SK-N-SH treated with all-trans-retinoic acid at 6 μM for 48 hours (cell line): ENCODE measurements at regions not wholly inside any gene's neighbourhood (a gene's known extent, or its start where the extent isn't known, plus 50 kb on each side); places are given as distances from the start of the nearest gene placed in this dataset.

Experiments used
- BACH2 ChIP-seq: fragments of 250-450 bp; sonication (Bioruptor Pico); IDR thresholded peaks from 2 replicates; pipeline ENCODE4 v1.9.0; 2021; ENCODE audit warnings: mild to moderate bottlenecking, borderline replicate concordance
- CREB5 ChIP-seq: fragments of 250-450 bp; sonication (Bioruptor Pico); IDR thresholded peaks from 2 replicates; pipeline ENCODE4 v1.5.1; 2020; ENCODE audit warnings: low read depth, mild to moderate bottlenecking, moderate library complexity

GRCh38 chr6:56386717-56387116 is 139.3 kb upstream of the COL21A1 start:
- TF ChIP-seq BACH2 (CRISPR knock-in tag): no peak
- no peak for TF ChIP-seq CREB5
